ENCODE measurements at regions not wholly inside any gene's neighbourhood (a gene's known extent, or its start where the extent isn't known, plus 50 kb on each side); places are given as distances from the start of the nearest gene placed in this dataset.

DNA sequence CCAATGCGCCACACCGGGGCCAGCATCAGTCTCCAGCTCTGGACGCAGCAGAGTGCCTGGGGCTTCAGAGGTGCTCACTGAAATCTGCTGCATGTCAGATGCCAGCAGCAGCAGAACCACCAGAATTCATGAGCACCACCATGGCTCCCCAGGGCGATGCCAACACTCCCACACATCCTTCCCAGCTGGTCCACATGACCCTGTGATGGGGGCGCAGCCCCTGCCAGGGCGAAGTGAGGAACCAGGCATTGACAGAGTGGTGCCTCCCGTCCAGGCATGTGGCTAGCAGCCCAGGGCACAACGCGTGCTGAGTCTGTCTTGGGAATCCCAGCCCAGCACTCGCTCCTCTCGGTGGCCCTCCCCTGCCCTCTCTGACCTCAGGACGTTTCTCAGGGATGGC, 80.4 kb downstream of the DHCR7 start:
- TF ChIP-seq, protein P1, sequence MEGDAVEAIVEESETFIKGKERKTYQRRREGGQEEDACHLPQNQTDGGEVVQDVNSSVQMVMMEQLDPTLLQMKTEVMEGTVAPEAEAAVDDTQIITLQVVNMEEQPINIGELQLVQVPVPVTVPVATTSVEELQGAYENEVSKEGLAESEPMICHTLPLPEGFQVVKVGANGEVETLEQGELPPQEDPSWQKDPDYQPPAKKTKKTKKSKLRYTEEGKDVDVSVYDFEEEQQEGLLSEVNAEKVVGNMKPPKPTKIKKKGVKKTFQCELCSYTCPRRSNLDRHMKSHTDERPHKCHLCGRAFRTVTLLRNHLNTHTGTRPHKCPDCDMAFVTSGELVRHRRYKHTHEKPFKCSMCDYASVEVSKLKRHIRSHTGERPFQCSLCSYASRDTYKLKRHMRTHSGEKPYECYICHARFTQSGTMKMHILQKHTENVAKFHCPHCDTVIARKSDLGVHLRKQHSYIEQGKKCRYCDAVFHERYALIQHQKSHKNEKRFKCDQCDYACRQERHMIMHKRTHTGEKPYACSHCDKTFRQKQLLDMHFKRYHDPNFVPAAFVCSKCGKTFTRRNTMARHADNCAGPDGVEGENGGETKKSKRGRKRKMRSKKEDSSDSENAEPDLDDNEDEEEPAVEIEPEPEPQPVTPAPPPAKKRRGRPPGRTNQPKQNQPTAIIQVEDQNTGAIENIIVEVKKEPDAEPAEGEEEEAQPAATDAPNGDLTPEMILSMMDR (conservative IDR thresholded peaks at IDR 0.05; ENCODE audit: low read depth in 2 of 2), result no peak
- TF ChIP-seq, protein P2, sequence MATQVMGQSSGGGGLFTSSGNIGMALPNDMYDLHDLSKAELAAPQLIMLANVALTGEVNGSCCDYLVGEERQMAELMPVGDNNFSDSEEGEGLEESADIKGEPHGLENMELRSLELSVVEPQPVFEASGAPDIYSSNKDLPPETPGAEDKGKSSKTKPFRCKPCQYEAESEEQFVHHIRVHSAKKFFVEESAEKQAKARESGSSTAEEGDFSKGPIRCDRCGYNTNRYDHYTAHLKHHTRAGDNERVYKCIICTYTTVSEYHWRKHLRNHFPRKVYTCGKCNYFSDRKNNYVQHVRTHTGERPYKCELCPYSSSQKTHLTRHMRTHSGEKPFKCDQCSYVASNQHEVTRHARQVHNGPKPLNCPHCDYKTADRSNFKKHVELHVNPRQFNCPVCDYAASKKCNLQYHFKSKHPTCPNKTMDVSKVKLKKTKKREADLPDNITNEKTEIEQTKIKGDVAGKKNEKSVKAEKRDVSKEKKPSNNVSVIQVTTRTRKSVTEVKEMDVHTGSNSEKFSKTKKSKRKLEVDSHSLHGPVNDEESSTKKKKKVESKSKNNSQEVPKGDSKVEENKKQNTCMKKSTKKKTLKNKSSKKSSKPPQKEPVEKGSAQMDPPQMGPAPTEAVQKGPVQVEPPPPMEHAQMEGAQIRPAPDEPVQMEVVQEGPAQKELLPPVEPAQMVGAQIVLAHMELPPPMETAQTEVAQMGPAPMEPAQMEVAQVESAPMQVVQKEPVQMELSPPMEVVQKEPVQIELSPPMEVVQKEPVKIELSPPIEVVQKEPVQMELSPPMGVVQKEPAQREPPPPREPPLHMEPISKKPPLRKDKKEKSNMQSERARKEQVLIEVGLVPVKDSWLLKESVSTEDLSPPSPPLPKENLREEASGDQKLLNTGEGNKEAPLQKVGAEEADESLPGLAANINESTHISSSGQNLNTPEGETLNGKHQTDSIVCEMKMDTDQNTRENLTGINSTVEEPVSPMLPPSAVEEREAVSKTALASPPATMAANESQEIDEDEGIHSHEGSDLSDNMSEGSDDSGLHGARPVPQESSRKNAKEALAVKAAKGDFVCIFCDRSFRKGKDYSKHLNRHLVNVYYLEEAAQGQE (IDR thresholded peaks at IDR 0.05; ENCODE audit: unreplicated experiment), result no peak
- TF ChIP-seq EZH2phosphoT487 (IDR thresholded peaks at IDR 0.05; ENCODE audit: unreplicated experiment) (no peak), EZH2 (IDR thresholded peaks at IDR 0.05; ENCODE audit: low read depth, unreplicated experiment) (no peak)

All from GM23338 (cell line).